ENCODE measurements at regions not wholly inside any gene's neighbourhood (a gene's known extent, or its start where the extent isn't known, plus 50 kb on each side); places are given as distances from the start of the nearest gene placed in this dataset.

- TF ChIP-seq CTCF (IDR thresholded peaks at IDR 0.05; ENCODE audit: low read depth, low read length), result no peak
- no peak for DNase-seq (ENCODE audit: extremely low read depth, low read depth)
Observed at GRCh38 chr19:30159636-30160035, 212.5 kb upstream of the ZNF536 start.

- no peak for TF ChIP-seq CTCF (IDR thresholded peaks at IDR 0.05; ENCODE audit: low read depth, low read length)
- no peak for DNase-seq (ENCODE audit: extremely low read depth, low read depth)
Observed at GRCh38 chr19:30160426-30160825, 211.8 kb upstream of the ZNF536 start.

- no peak for TF ChIP-seq CTCF (IDR thresholded peaks at IDR 0.05; ENCODE audit: low read depth, low read length)
- DNase-seq (ENCODE audit: extremely low read depth, low read depth), result no peak
Observed at GRCh38 chr19:30161021-30161655, 211.0 kb upstream of the ZNF536 start.

GRCh38 chr19:30161770-30162169, 210.4 kb upstream of the ZNF536 start:
- TF ChIP-seq CTCF (IDR thresholded peaks at IDR 0.05; ENCODE audit: low read depth, low read length), result no peak
- DNase-seq (ENCODE audit: extremely low read depth, low read depth), result no peak

- no peak for TF ChIP-seq CTCF (IDR thresholded peaks at IDR 0.05; ENCODE audit: low read depth, low read length)
- no peak for DNase-seq (ENCODE audit: extremely low read depth, low read depth)
Observed at GRCh38 chr19:30162718-30163117, 209.5 kb upstream of the ZNF536 start.

- no peak for DNase-seq (ENCODE audit: extremely low read depth, low read depth)
- no peak for TF ChIP-seq CTCF (IDR thresholded peaks at IDR 0.05; ENCODE audit: low read depth, low read length)
Observed at GRCh38 chr19:30163663-30164062, 208.5 kb upstream of the ZNF536 start.

- no peak for DNase-seq (ENCODE audit: extremely low read depth, low read depth)
- TF ChIP-seq CTCF (IDR thresholded peaks at IDR 0.05; ENCODE audit: low read depth, low read length), result no peak
Observed at GRCh38 chr19:30165228-30165813, 206.9 kb upstream of the ZNF536 start.

Measured in AG09319 (cell line).